ENCODE measurements at regions not wholly inside any gene's neighbourhood (a gene's known extent, or its start where the extent isn't known, plus 50 kb on each side); places are given as distances from the start of the nearest gene placed in this dataset.

- no peak for TF ChIP-seq CTCF (conservative IDR thresholded peaks at IDR 0.05; ENCODE audit: low read depth, low read length)
- TF ChIP-seq EZH2 (IDR thresholded peaks at IDR 0.05; ENCODE audit: borderline replicate concordance, low read depth, low read length, poor library complexity, severe bottlenecking) = no peak
These were observed 138.2 kb downstream of the COX18 start for GRCh38 chr4:72931346-72931745.
